K562 (cell line): ENCODE measurements at regions not wholly inside any gene's neighbourhood (a gene's known extent, or its start where the extent isn't known, plus 50 kb on each side); places are given as distances from the start of the nearest gene placed in this dataset.

ENCODE experiments used
- ARID1B ChIP-seq: fragments of 450-650 bp; IDR thresholded peaks from 2 replicates; pipeline ENCODE4 v1.6.1; 2016; ENCODE audit warnings: antibody characterized with exemption, mild to moderate bottlenecking, inconsistent platforms
- ATF3 ChIP-seq, 2 experiments: fragments of 450-650 bp in 1 of 2; sonication (generic) in 1 of 2; formaldehyde crosslinking in 1 of 2; IDR thresholded peaks in 1 of 2; conservative IDR thresholded peaks in 1 of 2; 2 replicates each; pipeline versions ENCODE4 v1.6.1 to v1.8.1; 2016 to 2023; ENCODE audit warnings: mild to moderate bottlenecking in 2 of 2, moderate library complexity in 2 of 2, inconsistent platforms in 1 of 2, missing genetic modification reagents in 1 of 2
- CAMTA2 ChIP-seq: fragments of 250-450 bp; sonication (Bioruptor Pico); conservative IDR thresholded peaks from 2 replicates; pipeline ENCODE4 v1.5.1; 2022
- EHMT2 ChIP-seq: fragments of 450-650 bp; IDR thresholded peaks from 2 replicates; pipeline ENCODE4 v1.6.1; 2018; ENCODE audit warnings: antibody characterized with exemption
- ETV1 ChIP-seq: fragments of 450-650 bp; conservative IDR thresholded peaks from 2 replicates; pipeline ENCODE4 v1.6.1; 2016; ENCODE audit warnings: missing genetic modification characterization, control low read depth, low read depth, missing compliant biosample characterization
- FOSL1 ChIP-seq: fragments of 200-800 bp; sonication (Bioruptor generic); conservative IDR thresholded peaks from 2 replicates; pipeline ENCODE4 v1.6.1; 2016; ENCODE audit warnings: missing genetic modification characterization, missing compliant biosample characterization
- GMEB1 ChIP-seq: fragments of 250-450 bp; sonication (Bioruptor Pico); IDR thresholded peaks from 2 replicates; pipeline ENCODE4 v1.4.0; 2020; ENCODE audit warnings: mild to moderate bottlenecking
- GTF2B ChIP-seq: IDR thresholded peaks from 2 replicates; pipeline ENCODE4 v1.6.1; 2011; ENCODE audit not compliant: insufficient read length; ENCODE audit errors: extremely low read depth
- MEF2D ChIP-seq: conservative IDR thresholded peaks from 2 replicates; pipeline ENCODE4 v1.6.1; 2016; ENCODE audit warnings: low read depth, missing genetic modification characterization, missing compliant biosample characterization
- NCOA1 ChIP-seq: fragments of 450-650 bp; IDR thresholded peaks from 2 replicates; pipeline ENCODE4 v1.6.1; 2016; ENCODE audit warnings: low read depth
- NFE2 ChIP-seq: IDR thresholded peaks from 2 replicates; pipeline ENCODE4 v1.6.1; 2014; ENCODE audit warnings: antibody characterized with exemption, low read depth
- NFIC ChIP-seq: fragments of 450-650 bp; IDR thresholded peaks from 2 replicates; pipeline ENCODE4 v1.6.1; 2017; ENCODE audit warnings: mild to moderate bottlenecking, inconsistent platforms
- PCBP2 ChIP-seq: fragments of 200-400 bp; formaldehyde crosslinking; IDR thresholded peaks from 2 replicates; pipeline ENCODE4 v1.6.1; 2018; ENCODE audit warnings: low read length, low read depth, mild to moderate bottlenecking, moderate library complexity; ENCODE audit not compliant: poor library complexity, severe bottlenecking
- POLR2AphosphoS5 ChIP-seq: IDR thresholded peaks from 2 replicates; pipeline ENCODE4 v1.6.1; 2011; ENCODE audit warnings: mild to moderate bottlenecking, low read depth, low read length, moderate library complexity; ENCODE audit not compliant: control insufficient read depth, insufficient read depth
- POLR2G ChIP-seq: fragments of 200-400 bp; formaldehyde crosslinking; IDR thresholded peaks from 2 replicates; pipeline ENCODE4 v1.6.1; 2017; ENCODE audit warnings: low read depth, mild to moderate bottlenecking, antibody characterized with exemption, low read length, moderate library complexity
- RFX5 ChIP-seq: IDR thresholded peaks from 2 replicates; pipeline ENCODE4 v1.6.1; 2011; ENCODE audit warnings: low read depth, mild to moderate bottlenecking, improper control_type of control experiment, low read length
- SMARCA4 ChIP-seq: fragments of 450-650 bp; IDR thresholded peaks from 2 replicates; pipeline ENCODE4 v1.6.1; 2016
- ZFX ChIP-seq: sonication (generic); formaldehyde crosslinking; IDR thresholded peaks from 2 replicates; pipeline ENCODE4 v1.8.0; 2022; ENCODE audit warnings: mild to moderate bottlenecking, missing genetic modification reagents, moderate library complexity
- ZNF12 ChIP-seq: sonication (generic); formaldehyde crosslinking; IDR thresholded peaks from 2 replicates; pipeline ENCODE4 v1.4.0; 2020; ENCODE audit warnings: mild to moderate bottlenecking, missing genetic modification reagents
- ZNF280A ChIP-seq: fragments of 450-650 bp; IDR thresholded peaks from 2 replicates; pipeline ENCODE4 v1.6.1; 2018; ENCODE audit warnings: mild to moderate bottlenecking, low read depth; ENCODE audit not compliant: partially characterized antibody
- ZNF282 ChIP-seq: sonication (generic); formaldehyde crosslinking; IDR thresholded peaks from 2 replicates; pipeline ENCODE4 v1.8.1; 2023; ENCODE audit warnings: missing genetic modification reagents
- ZNF584 ChIP-seq: fragments of 200-800 bp; sonication (Bioruptor generic); IDR thresholded peaks from 2 replicates; pipeline ENCODE4 v1.6.1; 2016; ENCODE audit warnings: low read depth, mild to moderate bottlenecking, missing genetic modification characterization, missing compliant biosample characterization
- ZNF639 ChIP-seq, 2 experiments: fragments of 200-800 bp in 1 of 2; sonication (Bioruptor generic) in 1 of 2; sonication (generic) in 1 of 2; formaldehyde crosslinking in 1 of 2; IDR thresholded peaks in 1 of 2; conservative IDR thresholded peaks in 1 of 2; 2 replicates each; pipeline versions ENCODE4 v1.5.0 to v1.6.1; 2016 to 2020; ENCODE audit warnings: missing compliant biosample characterization in 1 of 2, missing genetic modification characterization in 1 of 2, missing genetic modification reagents in 1 of 2

GRCh38 chr4:152265149-152265621 is 270.7 kb downstream of the FBXW7 start (continued):
- TF ChIP-seq SMARCA4: peak; percentile 42; the same call in 1 of the 2 replicates
- TF ChIP-seq ZFX: no peak
- TF ChIP-seq ZNF12 (CRISPR knock-in tag): no peak
- TF ChIP-seq NFIC: peak; percentile 10; the same call in 1 of the 2 replicates
- no peak for TF ChIP-seq ZNF280A
- TF ChIP-seq FOSL1 (tag): peak; percentile 89
- no peak for TF ChIP-seq CAMTA2
- peak; percentile 62 for TF ChIP-seq NFE2
- TF ChIP-seq ZNF639 (CRISPR knock-in tag; conservative IDR thresholded peaks at IDR 0.05 in 1 of 2, IDR thresholded peaks at IDR 0.05 in 1 of 2): no peak
- TF ChIP-seq NCOA1: no peak
- no peak for TF ChIP-seq RFX5
- TF ChIP-seq EHMT2: no peak
- TF ChIP-seq PCBP2: no peak
- peak; percentile 45; the same call in 1 of the 2 replicates for TF ChIP-seq ATF3 (IDR thresholded peaks at IDR 0.05)
- no peak for TF ChIP-seq ATF3 (CRISPR knock-in tag; conservative IDR thresholded peaks at IDR 0.05)
- peak; percentile 21; the same call in 1 of the 2 replicates for TF ChIP-seq POLR2AphosphoS5
- TF ChIP-seq GTF2B: no peak
- no peak for TF ChIP-seq ZNF584
- no peak for TF ChIP-seq ZNF282 (CRISPR knock-in tag)
- peak; percentile 72 for TF ChIP-seq MEF2D
- no peak for TF ChIP-seq POLR2G
- no peak for TF ChIP-seq ETV1 (tag)
- peak; percentile 67 for TF ChIP-seq ARID1B
- TF ChIP-seq GMEB1 (CRISPR knock-in tag): no peak
